ENCODE measurements at regions not wholly inside any gene's neighbourhood (a gene's known extent, or its start where the extent isn't known, plus 50 kb on each side); places are given as distances from the start of the nearest gene placed in this dataset.
"Not testable (repeated sequence)": the region's sequence is repeated elsewhere in the genome, so short reads cannot be mapped to it uniquely, and the experiment has no call there.

DNA sequence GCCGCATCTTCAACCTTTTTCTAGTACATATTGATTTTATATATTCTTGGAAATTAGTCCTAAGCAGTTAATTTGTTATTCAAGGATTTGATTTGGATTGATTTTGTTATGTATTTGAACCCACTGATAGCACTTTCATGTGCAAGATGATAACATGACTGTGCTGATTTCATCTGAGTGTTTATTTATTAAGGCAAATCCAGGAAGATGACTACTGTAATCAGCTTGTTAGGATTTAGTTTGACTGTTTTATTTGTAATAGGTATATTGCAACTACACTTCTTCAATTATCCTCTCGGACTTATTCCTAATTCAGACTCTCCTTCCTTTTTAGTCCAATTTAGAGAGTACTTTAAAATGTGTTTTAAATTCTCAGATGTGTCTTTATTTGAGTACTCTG lies 75.1 kb upstream of the PRKG1 start:
- no peak for DNase-seq (ENCODE audit: low read depth)

DNA sequence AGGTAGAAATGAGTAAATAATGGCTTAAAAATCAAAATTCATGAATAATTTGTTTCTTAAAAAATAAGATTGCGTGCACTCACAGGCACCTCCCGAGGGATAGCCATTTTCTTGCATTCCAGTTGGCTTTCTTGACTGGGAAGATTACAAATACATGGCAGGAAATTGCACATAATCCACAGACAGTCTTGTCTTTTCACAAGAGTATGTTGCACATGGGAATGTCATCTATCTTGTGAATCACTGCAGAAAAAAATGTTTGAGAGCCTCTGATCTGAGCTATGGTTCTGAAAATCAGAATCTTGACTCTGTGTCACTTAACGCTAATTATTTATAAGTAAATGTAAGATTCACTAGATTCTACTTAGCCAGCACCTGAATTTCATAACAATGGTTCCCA lies 74.1 kb upstream of the PRKG1 start:
- peak; percentile 75 for DNase-seq (ENCODE audit: low read depth)

- no peak for DNase-seq (ENCODE audit: low read depth)
Observed at GRCh38 chr10:51000976-51001375, 73.3 kb upstream of the PRKG1 start.

DNA sequence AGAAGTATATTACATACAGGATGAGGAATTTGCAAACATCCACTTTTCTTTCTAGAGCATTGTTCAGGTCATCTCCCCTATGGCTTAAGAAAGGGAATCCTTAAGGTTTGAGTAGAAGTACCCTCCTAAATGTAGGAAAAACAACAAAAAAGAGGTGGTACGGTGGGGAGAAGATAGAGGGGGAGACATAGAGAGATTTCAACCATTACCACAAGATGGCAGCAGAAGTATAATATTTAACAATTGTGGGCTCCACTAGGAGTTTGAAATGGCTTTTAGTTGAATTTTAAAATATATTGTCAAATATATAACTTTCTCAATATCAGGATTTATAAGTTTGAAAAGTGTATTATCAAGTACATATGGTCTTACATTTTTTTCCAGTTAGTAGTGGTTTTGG lies 72.7 kb upstream of the PRKG1 start:
- DNase-seq (ENCODE audit: low read depth): no peak

- no peak for DNase-seq (ENCODE audit: low read depth)
Observed at GRCh38 chr10:51002469-51002868, 71.8 kb upstream of the PRKG1 start.

- DNase-seq (ENCODE audit: low read depth): no peak
Observed at GRCh38 chr10:51004776-51005175, 69.5 kb upstream of the PRKG1 start.

GRCh38 chr10:51005551-51005950 lies 68.7 kb upstream of the PRKG1 start:
- DNase-seq (ENCODE audit: low read depth): no peak

GRCh38 chr10:51006686-51007085 lies 67.6 kb upstream of the PRKG1 start:
- no peak for DNase-seq (ENCODE audit: low read depth)

- DNase-seq (ENCODE audit: low read depth): no peak
Observed at GRCh38 chr10:51007781-51008180, 66.5 kb upstream of the PRKG1 start.

- no peak for DNase-seq (ENCODE audit: low read depth)
Observed at GRCh38 chr10:51008346-51008745, 65.9 kb upstream of the PRKG1 start.

DNA sequence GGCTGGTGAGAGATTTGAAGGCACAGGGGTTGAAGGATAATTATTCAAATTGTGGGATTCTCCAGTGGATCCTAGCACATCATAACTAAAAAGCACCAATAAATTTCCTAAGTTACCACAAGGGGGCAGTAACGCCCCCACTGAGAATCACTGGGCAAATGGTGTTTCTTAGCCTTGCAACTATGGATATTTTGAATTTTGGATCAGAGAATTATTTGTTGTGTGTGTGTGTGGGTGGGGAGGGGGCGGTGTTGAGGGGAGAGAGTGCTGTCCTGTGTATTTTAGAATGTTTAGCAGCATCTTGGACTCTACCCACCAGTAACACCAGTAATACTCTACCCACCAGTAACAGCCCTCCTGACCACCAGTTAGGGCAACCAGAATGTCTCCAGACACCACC lies 63.3 kb upstream of the PRKG1 start:
- DNase-seq (ENCODE audit: low read depth): no peak

DNA sequence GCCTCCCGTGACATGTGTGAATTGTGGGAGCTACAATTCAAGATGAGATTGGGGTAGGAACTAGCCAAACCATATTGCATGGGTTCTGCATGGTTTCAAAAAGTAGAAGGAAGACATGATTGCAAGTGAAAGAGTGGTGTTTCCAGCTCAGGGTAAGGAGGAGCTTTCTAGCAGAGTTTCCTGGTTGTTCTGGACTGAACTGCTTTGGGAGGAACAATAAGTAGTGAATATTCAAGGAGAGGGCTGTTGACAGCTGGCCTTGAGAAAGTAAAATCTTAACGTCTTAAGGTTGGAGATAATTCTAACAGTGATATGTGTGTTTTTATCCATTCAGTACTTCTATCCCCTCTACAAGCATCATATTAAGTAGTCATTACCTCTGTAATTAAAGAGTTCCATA lies 62.2 kb upstream of the PRKG1 start:
- DNase-seq (ENCODE audit: low read depth): no peak

- DNase-seq (ENCODE audit: low read depth): no peak
Observed at GRCh38 chr10:51014680-51015389, 59.5 kb upstream of the PRKG1 start.

GRCh38 chr10:51015390-51015754 lies 58.9 kb upstream of the PRKG1 start:
- not testable (repeated sequence) for DNase-seq (ENCODE audit: low read depth)

DNA sequence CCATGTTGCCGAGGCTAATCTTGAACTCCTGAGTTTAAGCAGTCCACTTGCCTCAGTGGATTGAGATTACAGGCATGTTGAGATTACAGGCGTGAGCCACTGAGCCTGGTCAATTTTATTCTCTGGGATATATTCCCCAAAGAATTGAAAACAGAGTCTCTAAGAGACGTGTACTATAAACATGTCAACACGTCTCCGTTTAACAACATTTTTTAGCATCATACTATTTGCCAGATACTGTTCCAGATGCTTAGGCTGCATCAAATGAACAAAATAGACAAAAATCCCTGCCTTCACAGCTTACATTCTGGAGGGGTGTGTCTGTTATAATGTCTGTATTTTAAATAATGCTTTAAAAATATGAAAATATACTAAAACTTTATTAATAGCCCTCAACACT lies 54.1 kb upstream of the PRKG1 start:
- DNase-seq (ENCODE audit: low read depth): no peak

GRCh38 chr10:51022933-51023585 lies 51.2 kb upstream of the PRKG1 start:
- DNase-seq (ENCODE audit: low read depth): no peak

DNA sequence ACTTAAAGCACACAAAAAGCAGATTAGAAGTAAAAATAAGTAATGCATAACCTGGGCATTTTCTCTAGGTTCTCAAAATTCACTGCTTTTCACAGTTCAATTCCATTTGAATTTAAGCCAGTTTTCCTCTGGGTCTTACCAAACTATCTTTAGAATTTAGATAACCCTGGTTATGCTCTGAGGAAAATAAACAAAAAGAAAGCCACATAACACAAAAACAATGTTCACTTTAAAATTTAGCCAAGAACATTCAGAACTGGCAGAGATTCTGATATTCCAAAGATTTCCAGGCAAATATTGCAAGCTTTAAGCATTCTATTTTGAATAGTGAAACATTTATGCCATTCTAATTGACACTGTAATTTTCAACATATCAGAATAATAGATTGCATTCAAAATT lies 50.7 kb upstream of the PRKG1 start:
- no peak for DNase-seq (ENCODE audit: low read depth)

Measured in stromal cell of bone marrow (primary cell).